HCT116 (cell line): ENCODE measurements at regions not wholly inside any gene's neighbourhood (a gene's known extent, or its start where the extent isn't known, plus 50 kb on each side); places are given as distances from the start of the nearest gene placed in this dataset.

Source experiments
- ATAC-seq: fragments of 200-7000 bp; cut with Tn5 transposase; 2 replicates; pipeline ENCODE4 v1.9.1; 2020; ENCODE audit warnings: mild to moderate bottlenecking, moderate library complexity
- BruUV-seq: library from RNA; stranded (reverse); fragments of 400-500 nt; replicated peaks from 2 replicates; lab custom pipeline; 2021; lab: Mats Ljungman, UMichigan
- CTCF ChIA-PET: fragments of 300-600 bp; sonication (Branson Sonifier 250); formaldehyde crosslinking; loops from one replicate; lab custom pipeline; 2021; ENCODE audit warnings: antibody characterized with exemption; lab: Charles Lee
- POLR2A ChIA-PET: fragments of 300-600, 350-600 bp; sonication (Branson Sonifier 250); formaldehyde crosslinking; loops from one replicate; lab custom pipeline; 2021; ENCODE audit warnings: antibody characterized with exemption; lab: Charles Lee
- RAD21 ChIA-PET, 2 experiments: fragments of 300-600 bp; sonication (Branson Sonifier 250); formaldehyde crosslinking; loops; one replicate each; lab custom pipeline; 2023; ENCODE audit warnings: low total read pairs in 2 of 2; ENCODE audit not compliant: uncharacterized antibody in 2 of 2, unreplicated experiment in 2 of 2, low non-redundant PET in 1 of 2; lab: Charles Lee
- DNase-seq: peaks from one replicate; pipeline ENCODE4 v3.0.0-alpha.2; 2010; ENCODE audit warnings: low read depth, low spot score
- H2AFZ ChIP-seq: fragments of 200-600 bp; shearing (Covaris generic), sonication (generic); 2 replicates; pipeline ENCODE4 v1.6.1; 2017; ENCODE audit warnings: low read depth, mixed run types, mixed read lengths, antibody characterized with exemption, low read length; ENCODE audit not compliant: poor library complexity, severe bottlenecking
- H3K27ac ChIP-seq: 2 replicates; pipeline ENCODE4 v1.5.1; 2012; ENCODE audit warnings: low read depth, low read length
- H3K27me3 ChIP-seq: fragments of 200-600 bp; sonication (generic); 2 replicates; pipeline ENCODE4 v1.6.1; 2016; ENCODE audit warnings: mixed run types, low read length, mixed read lengths; ENCODE audit not compliant: insufficient read depth
- H3K36me3 ChIP-seq, 2 experiments: fragments of 200-500 bp in 1 of 2; fragments of 200-600 bp in 1 of 2; sonication (Bioruptor generic) in 1 of 2; sonication (generic) in 1 of 2; 2 replicates each; pipeline versions ENCODE4 v1.5.1 to v1.6.1; 2014 to 2016; ENCODE audit warnings: low read length in 2 of 2, inconsistent platforms in 1 of 2, mixed read lengths in 1 of 2, mixed run types in 1 of 2; ENCODE audit not compliant: insufficient read depth in 2 of 2, control insufficient read depth in 1 of 2
- H3K4me1 ChIP-seq, 2 experiments: fragments of 200-600 bp in 1 of 2; sonication (generic) in 1 of 2; 2 replicates each; pipeline versions ENCODE4 v1.5.1 to v1.6.1; 2012 to 2017; ENCODE audit warnings: low read length in 2 of 2, inconsistent platforms in 1 of 2, mild to moderate bottlenecking in 1 of 2, mixed read lengths in 1 of 2, mixed run types in 1 of 2, moderate library complexity in 1 of 2; ENCODE audit not compliant: insufficient read depth in 2 of 2, control insufficient read depth in 1 of 2
- H3K4me2 ChIP-seq: fragments of 200-600 bp; sonication (generic); 2 replicates; pipeline ENCODE4 v1.6.1; 2017; ENCODE audit warnings: mixed run types, low read length, mixed read lengths
- H3K4me3 ChIP-seq, 2 experiments: fragments of 200-600 bp in 1 of 2; sonication (generic) in 1 of 2; replicated peaks in 1 of 2; 2 replicates each; pipeline ENCODE4 v1.5.1; 2011 to 2016; ENCODE audit warnings: low read length in 2 of 2, control low read depth in 1 of 2, low read depth in 1 of 2, mild to moderate bottlenecking in 1 of 2, mixed read lengths in 1 of 2, mixed run types in 1 of 2
- H3K79me2 ChIP-seq: fragments of 200-600 bp; sonication (generic); 2 replicates; pipeline ENCODE4 v1.6.1; 2017; ENCODE audit warnings: mild to moderate bottlenecking, mixed run types, low read length, moderate library complexity, mixed read lengths; ENCODE audit not compliant: insufficient read depth
- H3K9ac ChIP-seq: fragments of 200-600 bp; sonication (generic); 2 replicates; pipeline ENCODE4 v1.6.1; 2016; ENCODE audit warnings: low read length, mixed read lengths
- H3K9me2 ChIP-seq: fragments of 200-600 bp; sonication (generic), shearing (Covaris generic); 2 replicates; pipeline ENCODE4 v1.6.1; 2017; ENCODE audit warnings: mixed run types, mild to moderate bottlenecking, moderate library complexity; ENCODE audit not compliant: insufficient read depth
- H3K9me3 ChIP-seq, 2 experiments: fragments of 200-500 bp in 1 of 2; fragments of 200-600 bp in 1 of 2; sonication (Bioruptor generic) in 1 of 2; sonication (generic) in 1 of 2; 2 replicates each; pipeline ENCODE4 v1.6.1; 2014 to 2017; ENCODE audit warnings: low read length in 2 of 2, mixed read lengths in 2 of 2, inconsistent platforms in 1 of 2, low read depth in 1 of 2, mild to moderate bottlenecking in 1 of 2, mixed run types in 1 of 2, moderate library complexity in 1 of 2; ENCODE audit not compliant: control insufficient read depth in 1 of 2, insufficient read depth in 1 of 2
- H4K20me1 ChIP-seq: fragments of 200-600 bp; sonication (generic), shearing (Covaris generic); 2 replicates; pipeline ENCODE4 v1.6.1; 2017; ENCODE audit warnings: mixed run types, mild to moderate bottlenecking, moderate library complexity; ENCODE audit not compliant: insufficient read depth
- CBX3 ChIP-seq: IDR thresholded peaks from 2 replicates; pipeline ENCODE4 v1.6.1; 2012; ENCODE audit warnings: low read depth
- CEBPB ChIP-seq: IDR thresholded peaks from 2 replicates; pipeline ENCODE4 v1.6.1; 2012; ENCODE audit warnings: low read depth
- EGR1 ChIP-seq: IDR thresholded peaks from 2 replicates; pipeline ENCODE4 v1.6.1; 2012; ENCODE audit warnings: low read depth
- EZH2phosphoT487 ChIP-seq: fragments of 200-600 bp; IDR thresholded peaks from 2 replicates; pipeline ENCODE4 v1.6.1; 2018; ENCODE audit warnings: antibody characterized with exemption, borderline replicate concordance
- POLR2A ChIP-seq: IDR thresholded peaks from 2 replicates; pipeline ENCODE4 v1.7.0; 2011; ENCODE audit warnings: borderline replicate concordance; ENCODE audit not compliant: insufficient read depth, insufficient read length; ENCODE audit errors: extremely low read depth
- RAD21 ChIP-seq: IDR thresholded peaks from 2 replicates; pipeline ENCODE4 v1.6.1; 2012; ENCODE audit warnings: low read depth, mild to moderate bottlenecking
- SP1 ChIP-seq: IDR thresholded peaks from 2 replicates; pipeline ENCODE4 v1.6.1; 2012; ENCODE audit warnings: low read depth
- SRF ChIP-seq: IDR thresholded peaks from 2 replicates; pipeline ENCODE4 v1.6.1; 2012; ENCODE audit warnings: low read depth
- YY1 ChIP-seq: IDR thresholded peaks from 2 replicates; pipeline ENCODE4 v1.6.1; 2011; ENCODE audit warnings: low read length, low read depth, moderate library complexity, mild to moderate bottlenecking; ENCODE audit not compliant: insufficient replicate concordance; ENCODE audit errors: extremely low read depth
- ZFX ChIP-seq: fragments of 450-650 bp; IDR thresholded peaks from 2 replicates; pipeline ENCODE4 v1.6.1; 2017
- ZNF274 ChIP-seq: fragments of 200-500 bp; sonication (Bioruptor generic); IDR thresholded peaks from 2 replicates; pipeline ENCODE4 v1.6.1; 2014; ENCODE audit warnings: mild to moderate bottlenecking, low read depth, low read length, inconsistent platforms
- intact Hi-C: fragments of 100-400 bp; cut with micrococcal nuclease; formaldehyde crosslinking; loops from 2 replicates; pipeline ENCODE4 v1.10.0; 2022
- TF ChIP-seq, protein P1 (sequence below): IDR thresholded peaks from 2 replicates; pipeline ENCODE4 v1.6.1; 2012
- TF ChIP-seq, protein P2 (sequence below): IDR thresholded peaks from 2 replicates; pipeline ENCODE4 v1.6.1; 2012; ENCODE audit warnings: low read depth
- TF ChIP-seq, protein P3 (sequence below): IDR thresholded peaks from 2 replicates; pipeline ENCODE4 v1.6.1; 2012

DNA sequence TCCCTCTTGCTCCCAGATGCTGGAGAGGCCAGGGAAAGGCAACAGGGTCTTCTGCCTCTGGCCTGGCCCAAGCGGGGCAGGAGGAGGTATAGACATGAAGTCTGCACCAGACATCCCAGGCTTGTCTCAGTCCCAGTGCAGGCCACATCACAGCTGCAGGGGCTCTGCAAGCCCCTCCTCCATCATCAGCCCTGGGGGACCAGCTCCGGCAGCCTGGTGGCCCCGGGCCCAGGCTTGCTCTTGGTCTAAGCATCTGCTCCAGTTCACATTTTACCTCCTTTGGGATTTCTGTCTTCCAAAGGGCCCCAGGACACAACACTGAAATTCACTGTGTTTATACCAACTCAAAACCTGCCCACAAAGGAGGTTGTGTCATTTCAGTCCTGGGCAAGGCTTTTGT lies 359.4 kb downstream of the ZNF536 start:
- no peaks in the 10 kb centered on the region for H4K20me1 ChIP-seq
- TF ChIP-seq EGR1 = no peak
- no peak for TF ChIP-seq RAD21
- TF ChIP-seq SRF = no peak
- no peak for TF ChIP-seq ZFX
- TF ChIP-seq, protein P1, sequence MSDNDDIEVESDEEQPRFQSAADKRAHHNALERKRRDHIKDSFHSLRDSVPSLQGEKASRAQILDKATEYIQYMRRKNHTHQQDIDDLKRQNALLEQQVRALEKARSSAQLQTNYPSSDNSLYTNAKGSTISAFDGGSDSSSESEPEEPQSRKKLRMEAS = no peak
- TF ChIP-seq, protein P2, sequence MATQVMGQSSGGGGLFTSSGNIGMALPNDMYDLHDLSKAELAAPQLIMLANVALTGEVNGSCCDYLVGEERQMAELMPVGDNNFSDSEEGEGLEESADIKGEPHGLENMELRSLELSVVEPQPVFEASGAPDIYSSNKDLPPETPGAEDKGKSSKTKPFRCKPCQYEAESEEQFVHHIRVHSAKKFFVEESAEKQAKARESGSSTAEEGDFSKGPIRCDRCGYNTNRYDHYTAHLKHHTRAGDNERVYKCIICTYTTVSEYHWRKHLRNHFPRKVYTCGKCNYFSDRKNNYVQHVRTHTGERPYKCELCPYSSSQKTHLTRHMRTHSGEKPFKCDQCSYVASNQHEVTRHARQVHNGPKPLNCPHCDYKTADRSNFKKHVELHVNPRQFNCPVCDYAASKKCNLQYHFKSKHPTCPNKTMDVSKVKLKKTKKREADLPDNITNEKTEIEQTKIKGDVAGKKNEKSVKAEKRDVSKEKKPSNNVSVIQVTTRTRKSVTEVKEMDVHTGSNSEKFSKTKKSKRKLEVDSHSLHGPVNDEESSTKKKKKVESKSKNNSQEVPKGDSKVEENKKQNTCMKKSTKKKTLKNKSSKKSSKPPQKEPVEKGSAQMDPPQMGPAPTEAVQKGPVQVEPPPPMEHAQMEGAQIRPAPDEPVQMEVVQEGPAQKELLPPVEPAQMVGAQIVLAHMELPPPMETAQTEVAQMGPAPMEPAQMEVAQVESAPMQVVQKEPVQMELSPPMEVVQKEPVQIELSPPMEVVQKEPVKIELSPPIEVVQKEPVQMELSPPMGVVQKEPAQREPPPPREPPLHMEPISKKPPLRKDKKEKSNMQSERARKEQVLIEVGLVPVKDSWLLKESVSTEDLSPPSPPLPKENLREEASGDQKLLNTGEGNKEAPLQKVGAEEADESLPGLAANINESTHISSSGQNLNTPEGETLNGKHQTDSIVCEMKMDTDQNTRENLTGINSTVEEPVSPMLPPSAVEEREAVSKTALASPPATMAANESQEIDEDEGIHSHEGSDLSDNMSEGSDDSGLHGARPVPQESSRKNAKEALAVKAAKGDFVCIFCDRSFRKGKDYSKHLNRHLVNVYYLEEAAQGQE = no peak
- TF ChIP-seq POLR2A = no peak
- CTCF ChIA-PET = no interaction called here
- no peaks in the 10 kb centered on the region for H3K36me3 ChIP-seq
- RAD21 ChIA-PET = no interaction called here
- H3K9ac ChIP-seq = no peak overlapping the region
- H3K79me2 ChIP-seq = no peaks in the 10 kb centered on the region
- no peak overlapping the region for H3K27ac ChIP-seq
- H3K9me2 ChIP-seq = no peaks in the 10 kb centered on the region
- no peak overlapping the region for H3K4me2 ChIP-seq
- H3K9me3 ChIP-seq = peaks cover 0 to 21% of the 10 kb centered on the region in 2 experiments; a peak in 2 of 4 replicates
- no peak overlapping the region for H2AFZ ChIP-seq
- ATAC-seq = no peak
- no peak overlapping the region for H3K4me3 ChIP-seq
- H3K4me1 ChIP-seq = no peaks in the 10 kb centered on the region
- BruUV-seq = no TSS peak
- H3K27me3 ChIP-seq = no peaks in the 10 kb centered on the region
- no peak for DNase-seq
- intact Hi-C loops = no loop called here
- POLR2A ChIA-PET = no interaction called here

DNA sequence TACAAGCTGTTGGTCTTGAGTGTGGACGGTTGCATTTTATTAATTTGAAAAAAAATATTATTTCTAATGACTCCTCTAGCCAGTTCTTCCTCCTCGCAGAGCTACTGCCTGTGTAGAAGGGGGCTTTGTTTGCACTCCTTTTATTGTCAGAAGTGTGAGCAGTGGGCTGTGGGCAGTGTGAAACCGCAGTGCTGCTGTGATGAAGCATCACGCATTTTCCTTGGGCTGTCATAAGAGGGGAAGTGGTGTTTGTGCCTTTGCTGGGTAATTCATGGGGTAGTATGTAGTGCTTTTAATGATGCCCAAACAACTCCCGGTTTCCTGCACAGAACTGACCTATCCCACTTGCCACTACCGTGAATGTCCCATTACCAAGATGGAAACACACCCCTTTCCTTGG lies 357.3 kb downstream of the ZNF536 start:
- Histone ChIP-seq H3K4me3 (no peak overlapping the region), H3K4me2 (no peak overlapping the region), H3K9ac (no peak overlapping the region), H3K27ac (no peak overlapping the region), H3K36me3 (no peaks in the 10 kb centered on the region), H4K20me1 (no peaks in the 10 kb centered on the region), H3K9me3 (peaks cover 0 to 22% of the 10 kb centered on the region in 2 experiments; a peak in 2 of 4 replicates), H3K79me2 (no peaks in the 10 kb centered on the region), H3K9me2 (no peaks in the 10 kb centered on the region), H3K27me3 (no peaks in the 10 kb centered on the region), H3K4me1 (no peaks in the 10 kb centered on the region), H2AFZ (no peak overlapping the region)
- intact Hi-C loops = no loop called here
- ATAC-seq = no peak
- no TSS peak for BruUV-seq
- ChIA-PET POLR2A (no interaction called here), CTCF (no interaction called here), RAD21 (no interaction called here)
- no peak for TF ChIP-seq ZFX
- TF ChIP-seq CBX3 = no peak
- TF ChIP-seq, protein P3, sequence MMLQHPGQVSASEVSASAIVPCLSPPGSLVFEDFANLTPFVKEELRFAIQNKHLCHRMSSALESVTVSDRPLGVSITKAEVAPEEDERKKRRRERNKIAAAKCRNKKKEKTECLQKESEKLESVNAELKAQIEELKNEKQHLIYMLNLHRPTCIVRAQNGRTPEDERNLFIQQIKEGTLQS = no peak
- TF ChIP-seq SP1 = no peak
- TF ChIP-seq, protein P1 = no peak
- no peak for TF ChIP-seq YY1
- TF ChIP-seq EZH2phosphoT487 = no peak
- no peak for TF ChIP-seq RAD21
- no peak for TF ChIP-seq CEBPB
- no peak for TF ChIP-seq EGR1
- TF ChIP-seq ZNF274 = no peak
- no peak for TF ChIP-seq POLR2A
- no peak for DNase-seq
